Thyroid gland (tissue), 4 donors: ENCODE measurements at regions not wholly inside any gene's neighbourhood (a gene's known extent, or its start where the extent isn't known, plus 50 kb on each side); places are given as distances from the start of the nearest gene placed in this dataset.

ENCODE experiments used
- POLR2A ChIP-seq, 2 donors: fragments of 450-650 bp; IDR thresholded peaks; one replicate each; pipeline ENCODE4 v1.6.1; 2017; ENCODE audit warnings: antibody characterized with exemption in 2 of 2, mild to moderate bottlenecking in 2 of 2, moderate library complexity in 1 of 2
- TF ChIP-seq, protein P1 (sequence below), 6 experiments: fragments of 200-600 bp in 3 of 6; fragments of 450-650 bp in 3 of 6; sonication (generic) in 3 of 6; IDR thresholded peaks; one replicate each; pipeline ENCODE4 v1.5.1; 2016 to 2019; ENCODE audit warnings: antibody characterized with exemption in 6 of 6, mild to moderate bottlenecking in 2 of 6, inconsistent platforms in 1 of 6, moderate library complexity in 1 of 6

DNA sequence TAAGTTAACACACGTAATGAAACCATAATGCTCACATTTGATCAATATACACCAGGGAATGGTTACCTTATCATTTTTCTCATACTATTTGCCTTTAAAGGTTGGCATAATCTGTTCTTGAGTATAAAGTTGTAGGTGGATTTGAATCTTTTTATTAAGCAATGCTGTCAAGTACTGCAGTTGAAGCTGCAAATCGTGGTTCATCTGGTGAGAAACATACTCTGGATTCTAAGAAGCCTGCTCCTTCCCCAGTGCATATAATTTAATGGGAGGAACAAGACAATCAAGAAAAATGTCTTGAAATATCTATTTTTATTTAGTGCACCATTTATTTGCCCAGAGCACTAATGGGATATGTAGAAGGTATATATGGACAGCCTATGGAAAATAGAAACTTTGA lies 68.7 kb upstream of the DLX6 start:
- TF ChIP-seq, protein P1, sequence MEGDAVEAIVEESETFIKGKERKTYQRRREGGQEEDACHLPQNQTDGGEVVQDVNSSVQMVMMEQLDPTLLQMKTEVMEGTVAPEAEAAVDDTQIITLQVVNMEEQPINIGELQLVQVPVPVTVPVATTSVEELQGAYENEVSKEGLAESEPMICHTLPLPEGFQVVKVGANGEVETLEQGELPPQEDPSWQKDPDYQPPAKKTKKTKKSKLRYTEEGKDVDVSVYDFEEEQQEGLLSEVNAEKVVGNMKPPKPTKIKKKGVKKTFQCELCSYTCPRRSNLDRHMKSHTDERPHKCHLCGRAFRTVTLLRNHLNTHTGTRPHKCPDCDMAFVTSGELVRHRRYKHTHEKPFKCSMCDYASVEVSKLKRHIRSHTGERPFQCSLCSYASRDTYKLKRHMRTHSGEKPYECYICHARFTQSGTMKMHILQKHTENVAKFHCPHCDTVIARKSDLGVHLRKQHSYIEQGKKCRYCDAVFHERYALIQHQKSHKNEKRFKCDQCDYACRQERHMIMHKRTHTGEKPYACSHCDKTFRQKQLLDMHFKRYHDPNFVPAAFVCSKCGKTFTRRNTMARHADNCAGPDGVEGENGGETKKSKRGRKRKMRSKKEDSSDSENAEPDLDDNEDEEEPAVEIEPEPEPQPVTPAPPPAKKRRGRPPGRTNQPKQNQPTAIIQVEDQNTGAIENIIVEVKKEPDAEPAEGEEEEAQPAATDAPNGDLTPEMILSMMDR (IDR thresholded peaks at IDR 0.05), result no peak
- TF ChIP-seq POLR2A (IDR thresholded peaks at IDR 0.05), result no peak
